CD4-positive, alpha-beta T cell treated with Interleukin-6 for 4 hours (primary cell): ENCODE measurements at regions not wholly inside any gene's neighbourhood (a gene's known extent, or its start where the extent isn't known, plus 50 kb on each side); places are given as distances from the start of the nearest gene placed in this dataset.
"Not testable (repeated sequence)": the region's sequence is repeated elsewhere in the genome, so short reads cannot be mapped to it uniquely, and the experiment has no call there.

ENCODE experiments used
- DNase-seq: peaks from one replicate; pipeline ENCODE4 v3.0.0-alpha.2; 2020; ENCODE audit warnings: mixed read lengths

GRCh38 chr2:35255826-35256225 is 1099.8 kb upstream of the CRIM1 start:
- DNase-seq = no peak

GRCh38 chr2:35251156-35251555 is 1104.4 kb upstream of the CRIM1 start:
- no peak for DNase-seq

GRCh38 chr2:35246702-35247101 is 1108.9 kb upstream of the CRIM1 start:
- DNase-seq = no peak

GRCh38 chr2:35228584-35228983 is 1127.0 kb upstream of the CRIM1 start:
- DNase-seq = no peak

GRCh38 chr2:35220461-35220860 is 1135.1 kb upstream of the CRIM1 start:
- no peak for DNase-seq

GRCh38 chr2:35204881-35205280 is 1150.7 kb upstream of the CRIM1 start:
- no peak for DNase-seq

GRCh38 chr2:35204323-35204722 is 1151.3 kb upstream of the CRIM1 start:
- DNase-seq = no peak

- no peak for DNase-seq
Observed at GRCh38 chr2:35199298-35199697, 1156.3 kb upstream of the CRIM1 start.

GRCh38 chr2:35185861-35186412 is 1169.6 kb upstream of the CRIM1 start:
- DNase-seq = no peak

GRCh38 chr2:35184471-35184870 is 1171.1 kb upstream of the CRIM1 start:
- no peak for DNase-seq

- not testable (repeated sequence) for DNase-seq
Observed at GRCh38 chr2:35176726-35177125, 1178.9 kb upstream of the CRIM1 start.

- DNase-seq = no peak
Observed at GRCh38 chr2:35174845-35175244, 1180.7 kb upstream of the CRIM1 start.

- no peak for DNase-seq
Observed at GRCh38 chr2:35172687-35173086, 1182.9 kb upstream of the CRIM1 start.

- DNase-seq = no peak
Observed at GRCh38 chr2:35168351-35168750, 1187.2 kb upstream of the CRIM1 start.

- DNase-seq = no peak
Observed at GRCh38 chr2:35163948-35164347, 1191.6 kb upstream of the CRIM1 start.

GRCh38 chr2:35160871-35161270 is 1194.7 kb upstream of the CRIM1 start:
- no peak for DNase-seq

- no peak for DNase-seq
Observed at GRCh38 chr2:35125871-35126270, 1229.7 kb upstream of the CRIM1 start.

- no peak for DNase-seq
Observed at GRCh38 chr2:35125278-35125677, 1230.3 kb upstream of the CRIM1 start.

- DNase-seq = no peak
Observed at GRCh38 chr2:35116151-35116550, 1239.4 kb upstream of the CRIM1 start.

- no peak for DNase-seq
Observed at GRCh38 chr2:35114765-35115164, 1240.8 kb upstream of the CRIM1 start.

GRCh38 chr2:35112367-35112766 is 1243.2 kb upstream of the CRIM1 start:
- DNase-seq = not testable (repeated sequence)

- no peak for DNase-seq
Observed at GRCh38 chr2:35104309-35104708, 1251.3 kb upstream of the CRIM1 start.

GRCh38 chr2:35099342-35099741 is 1256.2 kb upstream of the CRIM1 start:
- no peak for DNase-seq

- no peak for DNase-seq
Observed at GRCh38 chr2:35082072-35082471, 1273.5 kb upstream of the CRIM1 start.

GRCh38 chr2:35081622-35082015 is 1274.0 kb upstream of the CRIM1 start:
- no peak for DNase-seq
